Suprapubic skin (tissue), 4 donors: ENCODE measurements at regions not wholly inside any gene's neighbourhood (a gene's known extent, or its start where the extent isn't known, plus 50 kb on each side); places are given as distances from the start of the nearest gene placed in this dataset.

Source experiments
- DNase-seq, 2 donors: peaks; one replicate each; pipeline ENCODE4 v3.0.0-alpha.2; 2019; ENCODE audit warnings: low spot score in 2 of 2
- H3K27ac ChIP-seq: fragments of 200-600 bp; sonication (generic); one replicate; pipeline ENCODE4 v1.5.1; 2019
- H3K27me3 ChIP-seq: fragments of 200-600 bp; sonication (generic); one replicate; pipeline ENCODE4 v1.5.1; 2019
- H3K36me3 ChIP-seq: fragments of 200-600 bp; sonication (generic); one replicate; pipeline ENCODE4 v1.5.1; 2019
- H3K4me1 ChIP-seq: fragments of 200-600 bp; sonication (generic); one replicate; pipeline ENCODE4 v1.5.1; 2019
- H3K4me3 ChIP-seq: fragments of 200-600 bp; sonication (generic); one replicate; pipeline ENCODE4 v1.5.1; 2019; ENCODE audit warnings: mild to moderate bottlenecking
- H3K9me3 ChIP-seq: fragments of 200-600 bp; sonication (generic); one replicate; pipeline ENCODE4 v1.5.1; 2019
- EP300 ChIP-seq: sonication (generic); formaldehyde crosslinking; IDR thresholded peaks from one replicate; pipeline ENCODE4 v1.6.1; 2017; ENCODE audit warnings: antibody characterized with exemption
- POLR2A ChIP-seq, 2 donors: fragments of 450-650 bp; IDR thresholded peaks; one replicate each; pipeline ENCODE4 v1.6.1; 2017; ENCODE audit warnings: antibody characterized with exemption in 2 of 2, mild to moderate bottlenecking in 2 of 2, moderate library complexity in 2 of 2
- POLR2AphosphoS5 ChIP-seq, 3 donors: sonication (generic); formaldehyde crosslinking; IDR thresholded peaks; one replicate each; pipeline ENCODE4 v1.6.1; 2017; ENCODE audit warnings: antibody characterized with exemption in 3 of 3
- WGBS: methylation state at CpG from one replicate; pipeline ENCODE4 v1.1.5; 2018; 5-methylcytosine and 5-hydroxymethylcytosine counted together
- TF ChIP-seq, protein P1 (sequence below), 2 donors: fragments of 200-600 bp in 1 of 2; fragments of 450-650 bp in 1 of 2; sonication (generic) in 1 of 2; IDR thresholded peaks; one replicate each; pipeline ENCODE4 v1.5.1; 2016 to 2019; ENCODE audit warnings: antibody characterized with exemption in 2 of 2, mild to moderate bottlenecking in 1 of 2, moderate library complexity in 1 of 2

DNA sequence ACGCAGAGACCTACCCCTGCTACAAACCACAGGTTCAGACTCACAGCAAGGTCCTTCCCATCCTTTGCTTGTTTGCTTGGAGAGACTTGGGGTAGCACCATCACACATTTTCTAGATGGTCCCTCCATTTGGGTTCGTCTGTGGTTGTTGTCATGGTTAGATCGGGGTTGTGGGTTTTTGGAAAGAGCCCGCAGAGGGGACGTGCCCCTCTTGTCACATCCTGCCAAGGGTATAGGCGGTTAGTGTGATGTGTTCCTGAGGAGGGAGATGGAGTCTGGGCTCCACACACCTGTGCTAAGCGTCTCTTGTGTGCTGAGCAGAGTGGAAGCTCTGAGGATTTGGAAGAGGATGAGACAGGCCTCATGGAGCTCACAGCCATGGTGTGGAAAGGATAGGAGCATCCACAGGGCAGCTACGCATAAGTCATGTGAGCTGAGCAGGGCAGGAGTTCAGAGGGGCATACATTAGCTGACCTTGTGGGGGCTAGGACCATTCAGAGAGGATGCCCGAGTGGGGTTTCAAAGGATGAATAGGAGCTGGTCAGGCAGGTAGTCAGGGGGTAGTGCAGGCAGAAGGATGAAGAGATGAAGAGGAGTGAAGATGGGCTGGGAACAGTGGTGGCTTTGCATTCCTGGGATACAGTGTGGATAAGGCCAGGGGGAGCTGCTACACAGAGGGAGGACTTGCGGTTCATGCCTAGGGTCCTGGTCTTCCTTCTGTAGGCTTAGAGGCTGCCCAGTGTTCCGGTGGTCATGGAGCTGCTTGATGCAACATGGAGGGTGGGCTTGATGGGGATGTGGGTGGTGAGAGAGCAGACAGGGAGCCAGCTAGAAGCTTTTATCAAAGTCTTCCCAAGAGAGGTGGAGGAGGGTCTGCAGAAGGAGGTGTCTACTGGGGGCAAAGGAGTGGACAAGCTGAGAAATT is 62.9 kb downstream of the ACKR3 start:
- no peak overlapping the region for H3K27ac ChIP-seq
- 96% methylated on average over 10 of the region's 11 CpGs for WGBS
- no peak overlapping the region for H3K4me3 ChIP-seq
- DNase-seq = peak; percentile 34 to 48
- H3K4me1 ChIP-seq = peaks cover 7% of the 10 kb centered on the region
- TF ChIP-seq POLR2AphosphoS5 (IDR thresholded peaks at IDR 0.05) (no peak), POLR2A (IDR thresholded peaks at IDR 0.05) (no peak), EP300 (no peak)
- TF ChIP-seq, protein P1, sequence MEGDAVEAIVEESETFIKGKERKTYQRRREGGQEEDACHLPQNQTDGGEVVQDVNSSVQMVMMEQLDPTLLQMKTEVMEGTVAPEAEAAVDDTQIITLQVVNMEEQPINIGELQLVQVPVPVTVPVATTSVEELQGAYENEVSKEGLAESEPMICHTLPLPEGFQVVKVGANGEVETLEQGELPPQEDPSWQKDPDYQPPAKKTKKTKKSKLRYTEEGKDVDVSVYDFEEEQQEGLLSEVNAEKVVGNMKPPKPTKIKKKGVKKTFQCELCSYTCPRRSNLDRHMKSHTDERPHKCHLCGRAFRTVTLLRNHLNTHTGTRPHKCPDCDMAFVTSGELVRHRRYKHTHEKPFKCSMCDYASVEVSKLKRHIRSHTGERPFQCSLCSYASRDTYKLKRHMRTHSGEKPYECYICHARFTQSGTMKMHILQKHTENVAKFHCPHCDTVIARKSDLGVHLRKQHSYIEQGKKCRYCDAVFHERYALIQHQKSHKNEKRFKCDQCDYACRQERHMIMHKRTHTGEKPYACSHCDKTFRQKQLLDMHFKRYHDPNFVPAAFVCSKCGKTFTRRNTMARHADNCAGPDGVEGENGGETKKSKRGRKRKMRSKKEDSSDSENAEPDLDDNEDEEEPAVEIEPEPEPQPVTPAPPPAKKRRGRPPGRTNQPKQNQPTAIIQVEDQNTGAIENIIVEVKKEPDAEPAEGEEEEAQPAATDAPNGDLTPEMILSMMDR (IDR thresholded peaks at IDR 0.05) = no peak
- H3K27me3 ChIP-seq = no peaks in the 10 kb centered on the region
- no peaks in the 10 kb centered on the region for H3K36me3 ChIP-seq
- H3K9me3 ChIP-seq = no peaks in the 10 kb centered on the region

GRCh38 chr2:236633219-236633570 is 63.6 kb downstream of the ACKR3 start:
- no peaks in the 10 kb centered on the region for H3K36me3 ChIP-seq

GRCh38 chr2:236633775-236634560 is 64.3 kb downstream of the ACKR3 start:
- Histone ChIP-seq H3K9me3 (no peaks in the 10 kb centered on the region), H3K4me1 (peaks cover 7% of the 10 kb centered on the region), H3K27me3 (peaks cover 3% of the 10 kb centered on the region), H3K4me3 (no peak overlapping the region), H3K27ac (no peak overlapping the region), H3K36me3 (no peaks in the 10 kb centered on the region)
- peak; percentile 46 to 74 for DNase-seq
- WGBS = 90% methylated on average over 24 of the region's 26 CpGs
- TF ChIP-seq, protein P1 (IDR thresholded peaks at IDR 0.05) = no peak
- TF ChIP-seq POLR2AphosphoS5 (IDR thresholded peaks at IDR 0.05) = no peak
- no peak for TF ChIP-seq POLR2A (IDR thresholded peaks at IDR 0.05)
- no peak for TF ChIP-seq EP300

More at GRCh38 chr2:236633219-236633570, 63.6 kb downstream of the ACKR3 start:
- Histone ChIP-seq H3K4me3 (no peak overlapping the region), H3K27ac (no peak overlapping the region), H3K4me1 (peaks cover 7% of the 10 kb centered on the region), H3K27me3 (no peaks in the 10 kb centered on the region), H3K9me3 (no peaks in the 10 kb centered on the region)
- DNase-seq = peak; percentile 41 to 44
- 82% methylated on average over 5 of the region's 5 CpGs for WGBS
- no peak for TF ChIP-seq POLR2A (IDR thresholded peaks at IDR 0.05)
- no peak for TF ChIP-seq EP300
- TF ChIP-seq, protein P1 (IDR thresholded peaks at IDR 0.05) = no peak
- no peak for TF ChIP-seq POLR2AphosphoS5 (IDR thresholded peaks at IDR 0.05)

GRCh38 chr2:236636261-236636660 is 66.6 kb downstream of the ACKR3 start:
- Histone ChIP-seq H3K27me3 (peaks cover 4% of the 10 kb centered on the region), H3K4me1 (peaks cover 4% of the 10 kb centered on the region), H3K4me3 (no peak overlapping the region), H3K9me3 (no peaks in the 10 kb centered on the region), H3K27ac (no peak overlapping the region), H3K36me3 (no peaks in the 10 kb centered on the region)
- 96% methylated on average over 7 of the region's 7 CpGs for WGBS
- TF ChIP-seq EP300 (no peak), POLR2A (IDR thresholded peaks at IDR 0.05) (no peak), POLR2AphosphoS5 (IDR thresholded peaks at IDR 0.05) (no peak)
- TF ChIP-seq, protein P1 (IDR thresholded peaks at IDR 0.05) = no peak
- DNase-seq = peak; percentile 40 to 72
